Ascending aorta (tissue), 2 donors: ENCODE measurements at regions not wholly inside any gene's neighbourhood (a gene's known extent, or its start where the extent isn't known, plus 50 kb on each side); places are given as distances from the start of the nearest gene placed in this dataset.

ENCODE experiments used
- DNase-seq, 2 donors: peaks; one replicate each; pipeline ENCODE4 v3.0.0-alpha.2; 2019; ENCODE audit warnings: low spot score in 2 of 2
- H3K27ac ChIP-seq, 2 donors: fragments of 200-600 bp; sonication (generic); one replicate each; pipeline ENCODE4 v1.5.1; 2016 to 2017; ENCODE audit warnings: mild to moderate bottlenecking in 1 of 2
- H3K27me3 ChIP-seq: fragments of 200-600 bp; sonication (generic); one replicate; pipeline ENCODE4 v1.5.1; 2017
- H3K36me3 ChIP-seq, 2 donors: fragments of 200-600 bp; sonication (generic); one replicate each; pipeline ENCODE4 v1.5.1; 2016
- H3K4me1 ChIP-seq, 2 donors: fragments of 200-600 bp; sonication (generic); one replicate each; pipeline ENCODE4 v1.5.1; 2016 to 2017; ENCODE audit warnings: mild to moderate bottlenecking in 1 of 2
- H3K4me3 ChIP-seq, 2 donors: fragments of 200-600 bp; sonication (generic); one replicate each; pipeline ENCODE4 v1.5.1; 2016 to 2017; ENCODE audit warnings: mild to moderate bottlenecking in 1 of 2
- H3K9me3 ChIP-seq, 2 donors: fragments of 200-600 bp; sonication (generic); one replicate each; pipeline ENCODE4 v1.5.1; 2016
- CTCF ChIP-seq, 3 experiments: fragments of 200-600 bp in 2 of 3; fragments of 450-650 bp in 1 of 3; sonication (generic) in 2 of 3; IDR thresholded peaks; one replicate each; pipeline ENCODE4 v1.5.1; 2016 to 2019; ENCODE audit warnings: antibody characterized with exemption in 3 of 3, mild to moderate bottlenecking in 1 of 3, moderate library complexity in 1 of 3
- intact Hi-C: fragments of 100-400 bp; cut with DNase I; formaldehyde crosslinking; loops from one replicate; pipeline ENCODE4 v1.15.1; 2023

GRCh38 chr5:9776525-9776924, 146.4 kb upstream of the TAS2R1 start:
- no peaks in the 10 kb centered on the region for H3K27me3 ChIP-seq
- no peaks in the 10 kb centered on the region for H3K9me3 ChIP-seq
- intact Hi-C loops, result no loop called here
- TF ChIP-seq CTCF (IDR thresholded peaks at IDR 0.05), result no peak
- no peak for DNase-seq
- no peaks in the 10 kb centered on the region for H3K4me1 ChIP-seq
- no peaks in the 10 kb centered on the region for H3K36me3 ChIP-seq
- no peak overlapping the region for H3K27ac ChIP-seq
- H3K4me3 ChIP-seq, result no peak overlapping the region

GRCh38 chr5:9775339-9775738, 145.2 kb upstream of the TAS2R1 start:
- no peak overlapping the region for H3K27ac ChIP-seq
- no peak for DNase-seq
- intact Hi-C loops, result no loop called here
- H3K4me1 ChIP-seq, result no peaks in the 10 kb centered on the region
- no peak for TF ChIP-seq CTCF (IDR thresholded peaks at IDR 0.05)
- H3K4me3 ChIP-seq, result no peak overlapping the region
- H3K36me3 ChIP-seq, result no peaks in the 10 kb centered on the region
- no peaks in the 10 kb centered on the region for H3K9me3 ChIP-seq
- H3K27me3 ChIP-seq, result no peaks in the 10 kb centered on the region

GRCh38 chr5:9774472-9775079, 144.4 kb upstream of the TAS2R1 start:
- no peaks in the 10 kb centered on the region for H3K9me3 ChIP-seq
- no peaks in the 10 kb centered on the region for H3K4me1 ChIP-seq
- TF ChIP-seq CTCF (IDR thresholded peaks at IDR 0.05), result no peak
- no peaks in the 10 kb centered on the region for H3K36me3 ChIP-seq
- no peak overlapping the region for H3K27ac ChIP-seq
- intact Hi-C loops, result no loop called here
- DNase-seq, result no peak
- H3K27me3 ChIP-seq, result no peaks in the 10 kb centered on the region
- H3K4me3 ChIP-seq, result no peak overlapping the region

GRCh38 chr5:9771079-9771478, 140.9 kb upstream of the TAS2R1 start:
- no peak overlapping the region for H3K4me3 ChIP-seq
- no peak overlapping the region for H3K27ac ChIP-seq
- H3K27me3 ChIP-seq, result no peaks in the 10 kb centered on the region
- H3K36me3 ChIP-seq, result no peaks in the 10 kb centered on the region
- DNase-seq, result no peak
- intact Hi-C loops, result no loop called here
- no peaks in the 10 kb centered on the region for H3K4me1 ChIP-seq
- no peaks in the 10 kb centered on the region for H3K9me3 ChIP-seq
- no peak for TF ChIP-seq CTCF (IDR thresholded peaks at IDR 0.05)

GRCh38 chr5:9766581-9766980, 136.4 kb upstream of the TAS2R1 start:
- intact Hi-C loops, result no loop called here
- Histone ChIP-seq H3K4me1 (no peaks in the 10 kb centered on the region), H3K36me3 (no peaks in the 10 kb centered on the region), H3K27ac (no peak overlapping the region), H3K4me3 (no peak overlapping the region), H3K9me3 (no peaks in the 10 kb centered on the region), H3K27me3 (no peaks in the 10 kb centered on the region)
- no peak for DNase-seq
- no peak for TF ChIP-seq CTCF (IDR thresholded peaks at IDR 0.05)
